Gastrocnemius medialis (tissue), 4 donors: ENCODE measurements at regions not wholly inside any gene's neighbourhood (a gene's known extent, or its start where the extent isn't known, plus 50 kb on each side); places are given as distances from the start of the nearest gene placed in this dataset.

Experiments
- CTCF ChIP-seq, 5 experiments: fragments of 450-650 bp in 3 of 5; fragments of 200-600 bp in 2 of 5; sonication (generic) in 2 of 5; IDR thresholded peaks in 4 of 5; conservative IDR thresholded peaks in 1 of 5; 1 replicate in 4 of 5; 2 replicates in 1 of 5; pipeline ENCODE4 v1.5.1; 2016 to 2019; ENCODE audit warnings: antibody characterized with exemption in 5 of 5, mild to moderate bottlenecking in 3 of 5, moderate library complexity in 3 of 5
- POLR2A ChIP-seq, 2 donors: fragments of 450-650 bp; IDR thresholded peaks; one replicate each; pipeline ENCODE4 v1.6.1; 2017; ENCODE audit warnings: antibody characterized with exemption in 2 of 2, mild to moderate bottlenecking in 2 of 2, moderate library complexity in 2 of 2

GRCh38 chr2:64704996-64705395 lies 51.3 kb upstream of the SERTAD2 start:
- TF ChIP-seq CTCF (IDR thresholded peaks at IDR 0.05 in 4 of 5, conservative IDR thresholded peaks at IDR 0.05 in 1 of 5): no peak
- no peak for TF ChIP-seq POLR2A (IDR thresholded peaks at IDR 0.05)
